Activated CD4-positive, alpha-beta T cell treated with anti-CD3 and anti-CD28 coated beads, Interleukin-2, amount 50 U/mL, for 24 hours (primary cell): ENCODE measurements at regions not wholly inside any gene's neighbourhood (a gene's known extent, or its start where the extent isn't known, plus 50 kb on each side); places are given as distances from the start of the nearest gene placed in this dataset.

Source experiments
- DNase-seq, 2 donors: peaks; one replicate each; pipeline ENCODE4 v3.0.0-alpha.2; 2020; ENCODE audit warnings: low read depth in 1 of 2, low spot score in 1 of 2

- DNase-seq, result no peak
These were observed 200.1 kb upstream of the PROK2 start for GRCh38 chr3:71984843-71985613.

DNA sequence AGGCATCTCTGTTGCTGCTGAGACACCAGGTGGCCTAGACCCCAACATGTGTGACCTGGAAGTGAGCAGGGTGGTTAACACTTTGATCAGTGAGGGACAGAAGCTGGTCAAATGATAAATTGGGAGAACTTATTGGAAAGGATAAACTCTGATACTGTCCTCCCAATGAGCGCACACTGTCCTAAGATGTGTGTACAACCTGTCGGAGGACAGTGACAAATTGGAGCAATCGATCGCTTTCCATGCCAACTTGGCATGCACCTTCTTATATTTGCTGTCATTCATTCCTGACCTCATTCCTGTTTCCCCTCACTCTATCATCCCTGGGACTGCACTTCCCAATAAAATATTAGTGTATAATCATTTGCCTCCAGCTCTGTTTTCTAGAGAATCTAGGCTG, 198.7 kb upstream of the PROK2 start:
- DNase-seq, result no peak

GRCh38 chr3:71982506-71983258, 197.7 kb upstream of the PROK2 start:
- peak; percentile 26 to 69 for DNase-seq

- no peak for DNase-seq
These were observed 194.2 kb upstream of the PROK2 start for GRCh38 chr3:71979175-71979574.

DNA sequence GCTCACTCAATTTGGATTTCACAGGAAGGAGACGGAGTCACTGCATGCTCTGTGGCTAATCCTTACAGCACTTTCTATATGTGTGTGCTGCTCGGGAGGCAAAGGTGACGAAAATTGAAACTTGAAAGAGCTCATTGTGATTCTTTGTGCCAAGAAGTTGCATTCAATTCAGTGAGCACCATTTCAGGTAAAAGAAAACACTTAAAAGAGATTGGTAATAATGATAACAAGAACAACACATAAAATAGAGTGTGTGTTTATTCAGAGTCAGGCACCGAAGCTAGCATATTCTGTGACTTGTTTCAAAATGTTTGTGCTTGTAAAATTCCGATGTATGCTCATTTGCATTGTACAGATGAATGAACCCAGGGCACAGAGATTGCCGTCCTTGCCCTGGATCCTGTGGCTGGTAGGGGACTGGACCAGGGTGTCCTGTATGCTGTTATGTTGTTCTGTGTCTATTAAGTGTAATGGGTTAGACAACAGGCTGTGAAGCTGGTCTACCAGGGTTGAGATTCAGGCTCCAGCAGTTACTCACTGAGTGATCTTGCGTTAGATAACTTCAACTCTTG, 193.3 kb upstream of the PROK2 start:
- DNase-seq, result no peak

- DNase-seq, result no peak
These were observed 192.6 kb upstream of the PROK2 start for GRCh38 chr3:71977525-71977924.

- no peak for DNase-seq
These were observed 190.6 kb upstream of the PROK2 start for GRCh38 chr3:71975573-71975972.

GRCh38 chr3:71974786-71975185, 189.8 kb upstream of the PROK2 start:
- no peak for DNase-seq

GRCh38 chr3:71973274-71974030, 188.5 kb upstream of the PROK2 start:
- no peak for DNase-seq

DNA sequence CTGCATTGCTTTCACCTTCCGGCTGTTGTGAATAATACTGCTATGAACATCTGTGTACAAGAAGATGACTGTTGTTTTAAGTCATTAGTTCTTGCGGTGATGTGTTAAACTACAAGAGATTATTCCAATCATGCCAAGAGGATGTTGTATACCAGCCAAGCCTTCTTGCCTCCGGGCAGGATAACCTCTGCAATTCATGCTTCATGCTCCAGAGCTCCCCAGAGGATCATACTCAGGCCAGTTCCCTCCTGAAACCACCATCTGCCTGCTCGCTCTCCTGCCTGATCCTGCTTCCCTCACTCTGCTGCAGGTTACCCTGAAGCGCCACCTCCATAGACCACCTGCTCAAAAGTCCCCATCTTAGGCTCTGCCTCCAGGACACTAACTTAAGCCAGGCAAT, 187.1 kb upstream of the PROK2 start:
- DNase-seq, result no peak

GRCh38 chr3:71968544-71968943, 183.6 kb upstream of the PROK2 start:
- DNase-seq, result no peak

- DNase-seq, result no peak
These were observed 181.2 kb upstream of the PROK2 start for GRCh38 chr3:71966185-71966584.

GRCh38 chr3:71964170-71964569, 179.2 kb upstream of the PROK2 start:
- no peak for DNase-seq

- no peak for DNase-seq
These were observed 177.8 kb upstream of the PROK2 start for GRCh38 chr3:71962561-71963240.

GRCh38 chr3:71961891-71962290, 176.9 kb upstream of the PROK2 start:
- no peak for DNase-seq

DNA sequence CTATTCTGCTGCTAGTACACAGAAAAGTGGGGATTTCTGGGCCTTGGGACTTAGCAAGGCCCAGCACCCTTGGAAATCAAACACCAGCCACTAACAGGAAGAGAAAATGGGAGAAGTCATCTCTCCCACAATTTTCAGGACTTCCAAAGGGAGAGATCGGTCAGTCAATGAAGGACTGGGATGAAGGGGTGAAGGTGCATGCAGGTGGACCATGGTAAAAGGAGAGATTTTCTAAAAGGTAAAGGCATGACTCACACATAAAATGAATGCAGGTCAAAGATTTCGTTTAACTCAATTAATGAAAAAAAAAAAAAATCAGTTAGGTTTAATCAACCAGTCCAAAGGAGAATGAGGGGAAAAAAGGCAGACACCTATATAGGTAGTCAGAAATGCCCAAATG, 176.4 kb upstream of the PROK2 start:
- DNase-seq, result no peak

- DNase-seq, result no peak
These were observed 173.6 kb upstream of the PROK2 start for GRCh38 chr3:71958533-71958932.

GRCh38 chr3:71956716-71957115, 171.8 kb upstream of the PROK2 start:
- no peak for DNase-seq

DNA sequence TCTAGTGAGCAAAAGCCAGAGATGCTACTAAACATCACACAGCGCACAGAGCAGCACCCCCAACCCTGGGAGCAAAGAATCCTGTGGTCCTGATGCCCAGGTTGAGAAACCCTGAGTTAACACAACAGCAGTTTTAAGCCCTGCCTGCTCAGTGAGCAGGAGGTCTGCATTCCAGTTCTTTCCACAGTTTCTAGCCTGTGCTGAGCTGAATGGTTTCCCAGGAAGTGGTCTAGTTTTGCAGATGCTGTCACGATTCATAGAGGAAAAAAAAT, 171.1 kb upstream of the PROK2 start:
- no peak for DNase-seq

- DNase-seq, result peak in 1 of 2 donors; percentile 33
These were observed 170.5 kb upstream of the PROK2 start for GRCh38 chr3:71955240-71956068.
